HEK293 (cell line): ENCODE measurements at regions not wholly inside any gene's neighbourhood (a gene's known extent, or its start where the extent isn't known, plus 50 kb on each side); places are given as distances from the start of the nearest gene placed in this dataset.

Experiments
- CTCF ChIP-seq: fragments of 450-650 bp; formaldehyde crosslinking; IDR thresholded peaks from 2 replicates; pipeline ENCODE4 v1.5.1; 2016; ENCODE audit warnings: missing biosample characterization, missing genetic modification characterization
- ZNF133 ChIP-seq: fragments of 450-650 bp; formaldehyde crosslinking; IDR thresholded peaks from 2 replicates; pipeline ENCODE4 v1.5.1; 2016; ENCODE audit warnings: missing biosample characterization, missing genetic modification characterization
- ZNF214 ChIP-seq: fragments of 450-650 bp; formaldehyde crosslinking; IDR thresholded peaks from 2 replicates; pipeline ENCODE4 v1.5.1; 2017; ENCODE audit warnings: missing biosample characterization, mild to moderate bottlenecking, missing genetic modification characterization, borderline replicate concordance
- ZNF350 ChIP-seq: fragments of 450-650 bp; formaldehyde crosslinking; IDR thresholded peaks from 2 replicates; pipeline ENCODE4 v1.5.0; 2017; ENCODE audit warnings: missing biosample characterization, mild to moderate bottlenecking, missing genetic modification characterization

- TF ChIP-seq ZNF133 (tag by site-specific recombination) (no peak), ZNF350 (tag by site-specific recombination) (no peak), CTCF (no peak), ZNF214 (tag by site-specific recombination) (no peak)
Observed at GRCh38 chr6:28711788-28712341, 186.2 kb downstream of the GPX5 start.
